ENCODE measurements at regions not wholly inside any gene's neighbourhood (a gene's known extent, or its start where the extent isn't known, plus 50 kb on each side); places are given as distances from the start of the nearest gene placed in this dataset.

DNA sequence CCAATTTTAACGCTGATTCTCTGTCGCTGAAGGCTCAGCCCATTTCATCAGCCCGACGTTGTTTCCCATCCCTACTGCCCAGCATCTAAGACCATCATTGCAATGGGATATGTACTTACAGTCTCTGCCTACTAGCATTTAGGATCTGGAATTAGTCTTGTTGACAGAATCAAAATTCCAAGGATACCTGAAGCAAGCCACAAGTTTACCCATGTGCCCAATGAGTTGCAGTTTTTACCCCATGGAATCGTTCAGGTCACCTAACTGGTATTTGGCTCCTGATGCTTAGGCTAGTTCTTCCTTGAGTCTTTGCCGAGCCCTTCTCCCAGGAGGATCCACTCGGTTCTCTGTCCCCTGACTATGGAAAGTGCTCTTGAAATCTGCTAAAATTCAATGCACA lies 276.8 kb downstream of the DNAJB9 start:
- Histone ChIP-seq H3K9me3 (no peaks in the 10 kb centered on the region), H3K27ac (no peak overlapping the region), H3K27me3 (no peaks in the 10 kb centered on the region), H3K4me3 (no peak overlapping the region), H3K4me1 (no peaks in the 10 kb centered on the region), H3K36me3 (no peaks in the 10 kb centered on the region)
- no peak for TF ChIP-seq EP300 (IDR thresholded peaks at IDR 0.05)
- TF ChIP-seq POLR2A (IDR thresholded peaks at IDR 0.05): no peak
- TF ChIP-seq, protein P1, sequence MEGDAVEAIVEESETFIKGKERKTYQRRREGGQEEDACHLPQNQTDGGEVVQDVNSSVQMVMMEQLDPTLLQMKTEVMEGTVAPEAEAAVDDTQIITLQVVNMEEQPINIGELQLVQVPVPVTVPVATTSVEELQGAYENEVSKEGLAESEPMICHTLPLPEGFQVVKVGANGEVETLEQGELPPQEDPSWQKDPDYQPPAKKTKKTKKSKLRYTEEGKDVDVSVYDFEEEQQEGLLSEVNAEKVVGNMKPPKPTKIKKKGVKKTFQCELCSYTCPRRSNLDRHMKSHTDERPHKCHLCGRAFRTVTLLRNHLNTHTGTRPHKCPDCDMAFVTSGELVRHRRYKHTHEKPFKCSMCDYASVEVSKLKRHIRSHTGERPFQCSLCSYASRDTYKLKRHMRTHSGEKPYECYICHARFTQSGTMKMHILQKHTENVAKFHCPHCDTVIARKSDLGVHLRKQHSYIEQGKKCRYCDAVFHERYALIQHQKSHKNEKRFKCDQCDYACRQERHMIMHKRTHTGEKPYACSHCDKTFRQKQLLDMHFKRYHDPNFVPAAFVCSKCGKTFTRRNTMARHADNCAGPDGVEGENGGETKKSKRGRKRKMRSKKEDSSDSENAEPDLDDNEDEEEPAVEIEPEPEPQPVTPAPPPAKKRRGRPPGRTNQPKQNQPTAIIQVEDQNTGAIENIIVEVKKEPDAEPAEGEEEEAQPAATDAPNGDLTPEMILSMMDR (IDR thresholded peaks at IDR 0.05): no peak
- no peak for DNase-seq (ENCODE audit: low spot score in 2 of 2)
- WGBS, 2 donors: 55 to 69% methylated on average over 7 of the region's 7 CpGs

DNA sequence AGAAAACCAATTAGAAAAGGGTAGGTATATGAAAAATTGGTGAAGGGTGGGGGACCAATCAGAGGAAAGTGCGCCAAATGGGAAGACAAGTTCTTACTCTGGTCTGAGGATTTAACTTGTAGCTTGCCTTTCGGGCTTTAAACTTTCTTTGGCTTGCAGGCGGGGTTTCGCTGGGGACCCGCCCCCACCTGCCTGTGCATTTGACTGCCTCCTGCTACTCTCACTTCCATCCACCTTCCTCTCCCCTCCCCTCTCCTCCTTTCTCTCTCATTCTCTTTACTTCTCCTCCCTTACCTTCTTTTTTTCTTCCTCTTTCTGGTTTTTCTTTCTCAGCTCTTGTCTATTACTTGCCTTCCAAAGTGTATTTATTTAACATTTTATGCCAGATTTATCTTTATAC lies 278.8 kb downstream of the DNAJB9 start:
- no peaks in the 10 kb centered on the region for H3K4me1 ChIP-seq
- DNase-seq (ENCODE audit: low spot score in 2 of 2): no peak
- WGBS, 2 donors: 94 to 95% methylated on average over 5 of the region's 5 CpGs
- H3K27me3 ChIP-seq: no peaks in the 10 kb centered on the region
- H3K9me3 ChIP-seq: no peaks in the 10 kb centered on the region
- no peaks in the 10 kb centered on the region for H3K36me3 ChIP-seq
- TF ChIP-seq, protein P1 (IDR thresholded peaks at IDR 0.05): no peak
- TF ChIP-seq EP300 (IDR thresholded peaks at IDR 0.05) (no peak), POLR2A (IDR thresholded peaks at IDR 0.05) (no peak)
- H3K4me3 ChIP-seq: no peak overlapping the region
- no peak overlapping the region for H3K27ac ChIP-seq

DNA sequence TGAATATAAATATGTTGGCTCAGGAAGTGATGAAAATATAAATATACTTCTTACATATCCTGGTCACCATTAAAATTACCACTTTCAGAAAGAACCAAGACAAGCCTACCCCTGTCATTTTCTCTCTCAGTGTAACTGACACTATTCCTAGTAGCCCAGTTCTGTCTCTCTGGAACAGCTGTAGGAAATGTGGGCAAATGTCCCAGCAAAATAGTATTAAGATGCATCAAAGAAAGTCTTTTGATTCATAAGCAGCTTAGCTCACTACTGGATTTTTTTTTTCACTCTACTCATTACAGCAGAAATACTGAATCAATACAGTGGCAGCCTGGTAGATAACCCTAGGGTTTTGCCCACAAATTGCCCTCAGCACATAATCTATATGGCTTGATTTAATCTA lies 290.9 kb downstream of the DNAJB9 start:
- no peak for DNase-seq (ENCODE audit: low spot score in 2 of 2)
- Histone ChIP-seq H3K27ac (no peak overlapping the region), H3K9me3 (peaks cover 0 to 12% (median 0%) of the 10 kb centered on the region in 4 donors), H3K36me3 (no peaks in the 10 kb centered on the region), H3K27me3 (no peaks in the 10 kb centered on the region), H3K4me3 (no peak overlapping the region), H3K4me1 (no peaks in the 10 kb centered on the region)
- TF ChIP-seq POLR2A (IDR thresholded peaks at IDR 0.05): no peak
- TF ChIP-seq, protein P1 (IDR thresholded peaks at IDR 0.05): no peak
- no peak for TF ChIP-seq EP300 (IDR thresholded peaks at IDR 0.05)

DNA sequence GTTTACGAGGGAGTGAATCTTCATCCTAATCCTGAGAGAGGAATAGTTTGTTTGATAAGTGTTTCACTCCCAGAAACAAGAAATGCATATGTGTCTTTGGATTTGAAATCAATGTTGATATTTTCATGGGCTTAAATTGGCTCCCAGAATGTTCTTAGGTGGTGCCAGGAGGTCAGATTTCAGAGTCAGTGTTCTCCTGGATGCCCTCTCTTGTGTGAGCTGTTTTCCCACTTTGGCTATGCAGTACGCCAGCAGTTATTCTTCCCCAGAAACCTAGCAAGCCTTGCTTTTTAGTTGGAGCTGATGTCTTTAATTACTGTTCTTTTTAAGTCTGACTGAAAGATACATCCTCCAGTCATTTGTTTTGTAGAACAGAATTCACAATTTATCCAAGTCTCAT lies 291.4 kb downstream of the DNAJB9 start:
- Histone ChIP-seq H3K4me3 (no peak overlapping the region), H3K27me3 (no peaks in the 10 kb centered on the region), H3K36me3 (no peaks in the 10 kb centered on the region), H3K27ac (no peak overlapping the region), H3K9me3 (peaks cover 0 to 12% (median 0%) of the 10 kb centered on the region in 4 donors), H3K4me1 (no peaks in the 10 kb centered on the region)
- no peak for DNase-seq (ENCODE audit: low spot score in 2 of 2)
- TF ChIP-seq POLR2A (IDR thresholded peaks at IDR 0.05): no peak
- TF ChIP-seq, protein P1 (IDR thresholded peaks at IDR 0.05): no peak
- TF ChIP-seq EP300 (IDR thresholded peaks at IDR 0.05): no peak
- 57 to 72% methylated on average over 1 of the region's 2 CpGs for WGBS, 2 donors

DNA sequence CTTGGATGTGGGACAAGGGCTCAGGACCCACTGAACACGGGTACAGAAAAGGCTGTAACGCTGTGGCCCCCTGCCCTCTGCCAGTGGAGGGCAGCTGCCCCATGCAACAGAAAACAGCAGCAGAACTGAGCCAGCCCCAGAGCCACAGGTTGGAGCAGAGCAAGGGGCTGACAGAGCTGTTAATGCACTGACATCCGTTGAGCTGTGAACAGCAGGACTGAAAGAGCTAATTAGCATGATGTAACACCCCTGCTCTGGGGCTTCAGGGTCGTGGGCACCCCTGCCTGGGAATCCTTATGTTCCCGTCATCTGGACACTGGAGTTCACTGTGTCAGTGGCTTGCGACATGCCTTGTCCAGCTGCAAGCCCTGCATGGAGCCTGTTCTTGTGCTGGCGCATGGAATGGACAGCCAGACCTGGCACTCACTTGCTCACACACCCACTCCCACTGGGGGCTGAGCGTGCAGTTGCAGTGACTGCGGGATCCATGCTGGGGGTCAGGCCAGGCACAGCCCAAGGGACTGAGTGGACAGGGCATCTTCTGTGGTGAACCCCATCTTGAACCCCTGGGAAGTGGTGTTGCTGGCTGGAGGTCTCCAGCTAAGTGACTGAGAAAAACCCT lies 293.7 kb downstream of the DNAJB9 start:
- 86 to 91% methylated on average over 7 to 9 of the region's 9 CpGs for WGBS, 2 donors
- no peak for DNase-seq (ENCODE audit: low spot score in 2 of 2)
- TF ChIP-seq, protein P1 (IDR thresholded peaks at IDR 0.05): no peak
- TF ChIP-seq POLR2A (IDR thresholded peaks at IDR 0.05) (no peak), EP300 (IDR thresholded peaks at IDR 0.05) (no peak)
- Histone ChIP-seq H3K27ac (no peak overlapping the region), H3K9me3 (peaks cover 0 to 12% (median 0%) of the 10 kb centered on the region in 4 donors), H3K27me3 (no peaks in the 10 kb centered on the region), H3K4me1 (no peaks in the 10 kb centered on the region), H3K36me3 (no peaks in the 10 kb centered on the region), H3K4me3 (no peak overlapping the region)
